ENCODE measurements at regions not wholly inside any gene's neighbourhood (a gene's known extent, or its start where the extent isn't known, plus 50 kb on each side); places are given as distances from the start of the nearest gene placed in this dataset.

DNA sequence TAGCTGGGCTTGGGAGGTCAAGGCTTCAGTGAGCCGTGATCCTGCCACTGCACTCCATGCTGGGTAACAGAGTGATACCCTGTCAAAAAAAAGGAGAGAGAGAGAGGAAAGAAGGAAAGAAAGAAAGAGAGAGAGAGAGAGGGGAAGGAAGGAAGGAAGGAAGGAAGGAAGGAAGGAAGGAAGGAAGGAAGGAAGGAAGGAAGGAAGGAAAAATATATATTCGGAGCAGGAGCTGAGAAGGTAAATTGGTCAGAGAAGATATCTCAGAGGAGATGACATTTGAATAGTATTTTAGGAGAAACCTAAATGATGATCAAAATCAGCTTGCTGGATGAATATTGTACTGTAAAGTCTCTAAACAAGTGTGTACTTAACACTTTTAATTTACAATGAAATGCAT lies 633.1 kb downstream of the ZPLD1 start:
- TF ChIP-seq, protein P1, sequence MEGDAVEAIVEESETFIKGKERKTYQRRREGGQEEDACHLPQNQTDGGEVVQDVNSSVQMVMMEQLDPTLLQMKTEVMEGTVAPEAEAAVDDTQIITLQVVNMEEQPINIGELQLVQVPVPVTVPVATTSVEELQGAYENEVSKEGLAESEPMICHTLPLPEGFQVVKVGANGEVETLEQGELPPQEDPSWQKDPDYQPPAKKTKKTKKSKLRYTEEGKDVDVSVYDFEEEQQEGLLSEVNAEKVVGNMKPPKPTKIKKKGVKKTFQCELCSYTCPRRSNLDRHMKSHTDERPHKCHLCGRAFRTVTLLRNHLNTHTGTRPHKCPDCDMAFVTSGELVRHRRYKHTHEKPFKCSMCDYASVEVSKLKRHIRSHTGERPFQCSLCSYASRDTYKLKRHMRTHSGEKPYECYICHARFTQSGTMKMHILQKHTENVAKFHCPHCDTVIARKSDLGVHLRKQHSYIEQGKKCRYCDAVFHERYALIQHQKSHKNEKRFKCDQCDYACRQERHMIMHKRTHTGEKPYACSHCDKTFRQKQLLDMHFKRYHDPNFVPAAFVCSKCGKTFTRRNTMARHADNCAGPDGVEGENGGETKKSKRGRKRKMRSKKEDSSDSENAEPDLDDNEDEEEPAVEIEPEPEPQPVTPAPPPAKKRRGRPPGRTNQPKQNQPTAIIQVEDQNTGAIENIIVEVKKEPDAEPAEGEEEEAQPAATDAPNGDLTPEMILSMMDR (IDR thresholded peaks at IDR 0.05), result no peak
- TF ChIP-seq EZH2 (IDR thresholded peaks at IDR 0.05) (no peak), EZH2phosphoT487 (IDR thresholded peaks at IDR 0.05) (no peak)

All from neural progenitor cell (in vitro differentiated cells).